ENCODE measurements at regions not wholly inside any gene's neighbourhood (a gene's known extent, or its start where the extent isn't known, plus 50 kb on each side); places are given as distances from the start of the nearest gene placed in this dataset.

DNA sequence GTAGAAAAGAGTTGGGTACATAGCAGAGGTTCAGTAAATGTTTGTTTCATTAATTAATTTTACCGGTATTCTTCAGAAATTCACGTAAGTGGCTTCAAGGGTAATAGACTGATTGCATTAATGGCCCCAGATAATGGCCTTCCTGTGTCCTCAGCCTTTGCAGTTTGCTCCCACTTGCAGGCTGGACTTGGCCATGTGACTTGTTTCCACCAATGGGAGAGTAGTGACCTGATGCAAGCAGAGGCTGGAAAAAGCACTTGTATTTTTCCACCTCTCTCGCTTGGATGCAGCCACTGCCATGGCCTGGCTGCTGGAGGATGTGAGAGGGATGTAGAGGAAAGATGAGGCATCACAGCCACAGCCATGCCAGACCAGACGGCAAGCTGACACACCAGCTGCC lies 480.9 kb downstream of the CDK5RAP2 start:
- TF ChIP-seq, protein P1, sequence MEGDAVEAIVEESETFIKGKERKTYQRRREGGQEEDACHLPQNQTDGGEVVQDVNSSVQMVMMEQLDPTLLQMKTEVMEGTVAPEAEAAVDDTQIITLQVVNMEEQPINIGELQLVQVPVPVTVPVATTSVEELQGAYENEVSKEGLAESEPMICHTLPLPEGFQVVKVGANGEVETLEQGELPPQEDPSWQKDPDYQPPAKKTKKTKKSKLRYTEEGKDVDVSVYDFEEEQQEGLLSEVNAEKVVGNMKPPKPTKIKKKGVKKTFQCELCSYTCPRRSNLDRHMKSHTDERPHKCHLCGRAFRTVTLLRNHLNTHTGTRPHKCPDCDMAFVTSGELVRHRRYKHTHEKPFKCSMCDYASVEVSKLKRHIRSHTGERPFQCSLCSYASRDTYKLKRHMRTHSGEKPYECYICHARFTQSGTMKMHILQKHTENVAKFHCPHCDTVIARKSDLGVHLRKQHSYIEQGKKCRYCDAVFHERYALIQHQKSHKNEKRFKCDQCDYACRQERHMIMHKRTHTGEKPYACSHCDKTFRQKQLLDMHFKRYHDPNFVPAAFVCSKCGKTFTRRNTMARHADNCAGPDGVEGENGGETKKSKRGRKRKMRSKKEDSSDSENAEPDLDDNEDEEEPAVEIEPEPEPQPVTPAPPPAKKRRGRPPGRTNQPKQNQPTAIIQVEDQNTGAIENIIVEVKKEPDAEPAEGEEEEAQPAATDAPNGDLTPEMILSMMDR (IDR thresholded peaks at IDR 0.05) = no peak
- no peak for TF ChIP-seq POLR2A (IDR thresholded peaks at IDR 0.05)

Data from uterus (tissue), 2 donors.